Upper lobe of left lung (tissue), 4 donors: ENCODE measurements at regions not wholly inside any gene's neighbourhood (a gene's known extent, or its start where the extent isn't known, plus 50 kb on each side); places are given as distances from the start of the nearest gene placed in this dataset.

Experiments
- EP300 ChIP-seq, 4 donors: sonication (generic); formaldehyde crosslinking; IDR thresholded peaks; one replicate each; pipeline ENCODE4 v1.5.1; 2017; ENCODE audit warnings: antibody characterized with exemption in 4 of 4, control low read depth in 2 of 4
- POLR2A ChIP-seq, 4 donors: fragments of 450-650 bp; IDR thresholded peaks; one replicate each; pipeline ENCODE4 v1.5.1; 2016 to 2017; ENCODE audit warnings: antibody characterized with exemption in 4 of 4, mild to moderate bottlenecking in 2 of 4
- TF ChIP-seq, protein P1 (sequence below), 6 experiments: fragments of 450-650 bp in 4 of 6; fragments of 200-600 bp in 2 of 6; sonication (generic) in 2 of 6; IDR thresholded peaks; one replicate each; pipeline ENCODE4 v1.5.1; 2016 to 2019; ENCODE audit warnings: antibody characterized with exemption in 6 of 6

DNA sequence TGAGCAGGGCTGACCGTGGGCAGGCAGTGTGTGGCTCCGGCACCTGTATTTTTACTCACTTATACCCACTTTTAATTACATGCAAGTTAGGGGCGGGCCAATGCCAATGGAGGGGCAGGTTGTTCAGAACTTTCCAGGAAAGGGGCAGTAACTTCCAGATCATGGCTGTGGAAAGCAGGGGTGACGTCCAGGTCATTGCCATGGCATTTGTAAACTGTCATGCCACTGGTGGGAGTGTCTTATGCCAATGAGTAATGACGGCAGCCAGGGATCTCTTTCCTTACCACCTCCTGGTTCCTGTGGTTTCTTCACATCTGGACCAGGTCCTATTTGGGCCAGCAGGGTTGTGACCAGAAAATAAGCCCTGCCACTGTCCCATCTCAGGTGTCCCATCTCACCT, 258.7 kb downstream of the THBS2 start:
- TF ChIP-seq, protein P1, sequence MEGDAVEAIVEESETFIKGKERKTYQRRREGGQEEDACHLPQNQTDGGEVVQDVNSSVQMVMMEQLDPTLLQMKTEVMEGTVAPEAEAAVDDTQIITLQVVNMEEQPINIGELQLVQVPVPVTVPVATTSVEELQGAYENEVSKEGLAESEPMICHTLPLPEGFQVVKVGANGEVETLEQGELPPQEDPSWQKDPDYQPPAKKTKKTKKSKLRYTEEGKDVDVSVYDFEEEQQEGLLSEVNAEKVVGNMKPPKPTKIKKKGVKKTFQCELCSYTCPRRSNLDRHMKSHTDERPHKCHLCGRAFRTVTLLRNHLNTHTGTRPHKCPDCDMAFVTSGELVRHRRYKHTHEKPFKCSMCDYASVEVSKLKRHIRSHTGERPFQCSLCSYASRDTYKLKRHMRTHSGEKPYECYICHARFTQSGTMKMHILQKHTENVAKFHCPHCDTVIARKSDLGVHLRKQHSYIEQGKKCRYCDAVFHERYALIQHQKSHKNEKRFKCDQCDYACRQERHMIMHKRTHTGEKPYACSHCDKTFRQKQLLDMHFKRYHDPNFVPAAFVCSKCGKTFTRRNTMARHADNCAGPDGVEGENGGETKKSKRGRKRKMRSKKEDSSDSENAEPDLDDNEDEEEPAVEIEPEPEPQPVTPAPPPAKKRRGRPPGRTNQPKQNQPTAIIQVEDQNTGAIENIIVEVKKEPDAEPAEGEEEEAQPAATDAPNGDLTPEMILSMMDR (IDR thresholded peaks at IDR 0.05), result no peak
- TF ChIP-seq EP300 (IDR thresholded peaks at IDR 0.05) (no peak), POLR2A (IDR thresholded peaks at IDR 0.05) (no peak)
